ENCODE measurements at regions not wholly inside any gene's neighbourhood (a gene's known extent, or its start where the extent isn't known, plus 50 kb on each side); places are given as distances from the start of the nearest gene placed in this dataset.

- TF ChIP-seq ZNF425 (CRISPR knock-in tag; conservative IDR thresholded peaks at IDR 0.05): no peak
- no peak for TF ChIP-seq ZNF232 (CRISPR knock-in tag; IDR thresholded peaks at IDR 0.05)
- TF ChIP-seq CTCF (IDR thresholded peaks at IDR 0.05): no peak
- no peak for TF ChIP-seq MXD4 (CRISPR knock-in tag; IDR thresholded peaks at IDR 0.05; ENCODE audit: borderline replicate concordance)
- no peak for TF ChIP-seq OVOL2 (CRISPR knock-in tag; IDR thresholded peaks at IDR 0.05; ENCODE audit: borderline replicate concordance)
- TF ChIP-seq, protein P1, sequence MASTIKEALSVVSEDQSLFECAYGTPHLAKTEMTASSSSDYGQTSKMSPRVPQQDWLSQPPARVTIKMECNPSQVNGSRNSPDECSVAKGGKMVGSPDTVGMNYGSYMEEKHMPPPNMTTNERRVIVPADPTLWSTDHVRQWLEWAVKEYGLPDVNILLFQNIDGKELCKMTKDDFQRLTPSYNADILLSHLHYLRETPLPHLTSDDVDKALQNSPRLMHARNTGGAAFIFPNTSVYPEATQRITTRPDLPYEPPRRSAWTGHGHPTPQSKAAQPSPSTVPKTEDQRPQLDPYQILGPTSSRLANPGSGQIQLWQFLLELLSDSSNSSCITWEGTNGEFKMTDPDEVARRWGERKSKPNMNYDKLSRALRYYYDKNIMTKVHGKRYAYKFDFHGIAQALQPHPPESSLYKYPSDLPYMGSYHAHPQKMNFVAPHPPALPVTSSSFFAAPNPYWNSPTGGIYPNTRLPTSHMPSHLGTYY (CRISPR knock-in tag; IDR thresholded peaks at IDR 0.05): no peak
- TF ChIP-seq, protein P2, sequence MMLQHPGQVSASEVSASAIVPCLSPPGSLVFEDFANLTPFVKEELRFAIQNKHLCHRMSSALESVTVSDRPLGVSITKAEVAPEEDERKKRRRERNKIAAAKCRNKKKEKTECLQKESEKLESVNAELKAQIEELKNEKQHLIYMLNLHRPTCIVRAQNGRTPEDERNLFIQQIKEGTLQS (CRISPR knock-in tag; conservative IDR thresholded peaks at IDR 0.05): no peak
Measured at GRCh38 chr7:89776980-89777379, 377.3 kb upstream of the STEAP1 start.

Data from WTC11 (cell line).